ENCODE measurements at regions not wholly inside any gene's neighbourhood (a gene's known extent, or its start where the extent isn't known, plus 50 kb on each side); places are given as distances from the start of the nearest gene placed in this dataset.
"Not testable (repeated sequence)": the region's sequence is repeated elsewhere in the genome, so short reads cannot be mapped to it uniquely, and the experiment has no call there.

DNA sequence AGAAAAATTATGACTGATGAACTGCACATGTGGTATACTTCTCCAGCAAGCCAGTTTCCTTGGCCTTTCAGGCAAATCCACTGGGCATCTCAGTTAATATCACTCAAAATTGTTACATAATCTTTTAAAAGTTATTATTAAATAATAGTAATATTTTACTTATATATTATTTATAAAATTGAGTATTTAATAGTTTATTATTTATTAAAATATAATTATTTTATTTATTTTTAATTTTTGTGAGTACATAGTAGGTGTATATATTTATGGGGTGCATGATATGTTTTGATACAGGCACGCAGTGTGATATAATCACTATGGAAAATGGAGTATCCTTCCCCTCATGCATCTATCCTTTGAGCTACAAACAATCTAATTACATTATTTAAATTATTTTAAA lies 384.1 kb upstream of the LRFN5 start:
- Histone ChIP-seq H3K9me3 (ENCODE audit: control insufficient read depth, low read depth, low read length) (no peaks in the 10 kb centered on the region), H3K4me1 (ENCODE audit: insufficient read depth, low read length) (no peaks in the 10 kb centered on the region), H3T11ph (ENCODE audit: low read length) (no peak overlapping the region), H3K23ac (ENCODE audit: insufficient read length, low read depth, low read length) (no peak overlapping the region), H2BK15ac (ENCODE audit: low read depth, low read length) (no peak overlapping the region), H3K27me3 (ENCODE audit: insufficient read depth, low read length) (no peaks in the 10 kb centered on the region), H3K56ac (ENCODE audit: insufficient read length, low read depth, low read length) (no peak overlapping the region), H3K4ac (ENCODE audit: low read depth, low read length) (no peak overlapping the region), H2AFZ (ENCODE audit: low read length) (no peak overlapping the region), H2AK5ac (ENCODE audit: insufficient read length, low read length) (no peak overlapping the region), H3K79me2 (ENCODE audit: insufficient read depth, low read length) (no peaks in the 10 kb centered on the region), H4K91ac (ENCODE audit: insufficient read length, low read depth, low read length) (no peak overlapping the region), H3K14ac (ENCODE audit: insufficient read depth, low read length) (no peak overlapping the region), H2BK120ac (ENCODE audit: low read depth, low read length, poor library complexity, severe bottlenecking) (no peak overlapping the region), H3K79me1 (ENCODE audit: insufficient read depth, low read depth, low read length, poor library complexity, severe bottlenecking) (no peaks in the 10 kb centered on the region), H4K8ac (replicated peaks; ENCODE audit: insufficient read length, low read depth, low read length) (no peak overlapping the region), H4K5ac (ENCODE audit: insufficient read length, low read depth, low read length) (no peak overlapping the region), H3K18ac (ENCODE audit: insufficient read length, low read depth, low read length) (no peak overlapping the region), H3K9ac (ENCODE audit: extremely low read depth, insufficient read length, low read length) (no peak overlapping the region), H4K20me1 (ENCODE audit: control insufficient read depth, insufficient read depth, insufficient read length) (no peaks in the 10 kb centered on the region), H3K23me2 (ENCODE audit: insufficient read length, low read depth, low read length, poor library complexity, severe bottlenecking) (no peaks in the 10 kb centered on the region), H3K4me2 (ENCODE audit: insufficient read depth, insufficient read length, low read length) (no peak overlapping the region), H3K27ac (ENCODE audit: insufficient read length, low read depth, low read length) (no peak overlapping the region), H2BK12ac (ENCODE audit: insufficient read length, low read depth, low read length) (no peak overlapping the region), H2BK5ac (ENCODE audit: insufficient read length, low read length) (no peak overlapping the region), H2BK20ac (ENCODE audit: low read depth, low read length, poor library complexity, severe bottlenecking) (no peak overlapping the region)
- no CpG with 5 or more reads among the region's 1 CpG for WGBS (ENCODE audit: extremely low coverage, insufficient read length, low lambda C conversion rate)
- Mint-ChIP-seq H3K4me3 (no peak overlapping the region), H3K36me3 (ENCODE audit: insufficient read depth in 1 of 3, low read depth in 3 of 3) (no peaks in the 10 kb centered on the region; a peak in 1 of 7 replicates), H3K27me3 (ENCODE audit: low read depth) (peaks cover 2% of the 10 kb centered on the region; the same call in 1 of the 2 replicates), H3K9me3 (no peaks in the 10 kb centered on the region), H3K4me1 (peaks cover 5 to 6% of the 10 kb centered on the region in 2 experiments), H3K27ac (no peak overlapping the region)
- DNase-seq = no peak
- TF ChIP-seq CTCF (conservative IDR thresholded peaks at IDR 0.05) = no peak

DNA sequence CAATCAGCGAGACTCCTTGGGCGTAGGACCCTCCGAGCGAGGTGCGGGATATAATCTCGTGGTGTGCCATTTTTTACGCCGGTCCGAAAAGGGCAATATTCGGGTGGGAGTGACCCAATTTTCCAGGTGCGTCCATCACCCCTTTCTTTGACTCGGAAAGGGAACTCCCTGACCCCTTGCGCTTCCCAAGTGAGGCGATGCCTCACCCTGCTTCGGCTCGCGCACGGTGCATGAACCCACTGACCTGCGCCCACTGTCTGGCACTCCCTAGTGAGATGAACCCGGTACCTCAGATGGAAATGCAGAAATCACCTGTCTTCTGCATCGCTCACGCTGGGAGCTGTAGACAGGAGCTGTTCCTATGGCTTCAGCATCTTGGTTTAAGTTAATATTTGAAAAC lies 391.7 kb upstream of the LRFN5 start:
- H2AFZ ChIP-seq (ENCODE audit: low read length); H4K91ac ChIP-seq (ENCODE audit: insufficient read length, low read depth, low read length); H2BK20ac ChIP-seq (ENCODE audit: low read depth, low read length, poor library complexity, severe bottlenecking); H3K79me2 ChIP-seq (ENCODE audit: insufficient read depth, low read length); H3K14ac ChIP-seq (ENCODE audit: insufficient read depth, low read length); H4K8ac ChIP-seq (replicated peaks; ENCODE audit: insufficient read length, low read depth, low read length); H3K4me1 Mint-ChIP-seq; H3K4me2 ChIP-seq (ENCODE audit: insufficient read depth, insufficient read length, low read length); H3T11ph ChIP-seq (ENCODE audit: low read length); H3K27ac Mint-ChIP-seq; H3K9ac ChIP-seq (ENCODE audit: extremely low read depth, insufficient read length, low read length); H2BK12ac ChIP-seq (ENCODE audit: insufficient read length, low read depth, low read length); H3K4me3 Mint-ChIP-seq; H3K4ac ChIP-seq (ENCODE audit: low read depth, low read length); H3K18ac ChIP-seq (ENCODE audit: insufficient read length, low read depth, low read length); H3K27me3 Mint-ChIP-seq (ENCODE audit: low read depth); H3K79me1 ChIP-seq (ENCODE audit: insufficient read depth, low read depth, low read length, poor library complexity, severe bottlenecking); H4K20me1 ChIP-seq (ENCODE audit: control insufficient read depth, insufficient read depth, insufficient read length); H4K5ac ChIP-seq (ENCODE audit: insufficient read length, low read depth, low read length); H3K9me3 ChIP-seq (ENCODE audit: control insufficient read depth, low read depth, low read length); H3K56ac ChIP-seq (ENCODE audit: insufficient read length, low read depth, low read length); H3K23ac ChIP-seq (ENCODE audit: insufficient read length, low read depth, low read length); H3K4me1 ChIP-seq (ENCODE audit: insufficient read depth, low read length); H3K9me3 Mint-ChIP-seq; H2BK15ac ChIP-seq (ENCODE audit: low read depth, low read length); H2BK5ac ChIP-seq (ENCODE audit: insufficient read length, low read length); H2AK5ac ChIP-seq (ENCODE audit: insufficient read length, low read length); H3K23me2 ChIP-seq (ENCODE audit: insufficient read length, low read depth, low read length, poor library complexity, severe bottlenecking); H3K27me3 ChIP-seq (ENCODE audit: insufficient read depth, low read length); H2BK120ac ChIP-seq (ENCODE audit: low read depth, low read length, poor library complexity, severe bottlenecking); H3K27ac ChIP-seq (ENCODE audit: insufficient read length, low read depth, low read length); H3K36me3 Mint-ChIP-seq (ENCODE audit: insufficient read depth in 1 of 3, low read depth in 3 of 3); DNase-seq: not testable (repeated sequence)
- WGBS (ENCODE audit: extremely low coverage, insufficient read length, low lambda C conversion rate) = no CpG with 5 or more reads among the region's 22 CpGs
